ENCODE measurements at regions not wholly inside any gene's neighbourhood (a gene's known extent, or its start where the extent isn't known, plus 50 kb on each side); places are given as distances from the start of the nearest gene placed in this dataset.

DNA sequence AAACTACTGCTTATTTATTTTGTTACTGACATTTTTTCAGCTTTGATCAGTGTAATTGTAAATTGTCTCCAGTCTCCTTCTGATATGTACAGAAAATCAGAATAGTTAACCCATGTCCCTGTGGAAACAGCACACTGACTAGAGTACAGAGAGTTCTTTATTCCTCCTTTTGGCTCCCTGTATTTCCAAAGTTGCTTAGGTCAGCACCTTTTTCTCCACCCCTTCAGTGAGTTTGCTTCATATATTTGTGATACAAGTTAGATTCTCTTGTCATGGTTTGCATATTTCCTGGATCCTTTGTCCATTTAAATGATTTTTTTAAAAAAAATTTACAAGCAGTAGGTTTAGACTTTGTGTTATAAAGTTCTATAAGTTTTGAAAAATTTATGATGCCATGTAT, 2051.1 kb upstream of the LRRTM1 start:
- no peak for TF ChIP-seq CTCF (IDR thresholded peaks at IDR 0.05)
- no peak for TF ChIP-seq POLR2A (IDR thresholded peaks at IDR 0.05)

Measured in body of pancreas (tissue), 4 donors.